GM19395 (cell line): ENCODE measurements at regions not wholly inside any gene's neighbourhood (a gene's known extent, or its start where the extent isn't known, plus 50 kb on each side); places are given as distances from the start of the nearest gene placed in this dataset.
"Not testable (repeated sequence)": the region's sequence is repeated elsewhere in the genome, so short reads cannot be mapped to it uniquely, and the experiment has no call there.

Source experiments
- ATAC-seq: cut with Tn5 transposase; IDR thresholded peaks from one replicate; pipeline ENCODE4 v1.9.1; 2021; ENCODE audit warnings: mild to moderate bottlenecking, moderate library complexity; ENCODE audit not compliant: unreplicated experiment

DNA sequence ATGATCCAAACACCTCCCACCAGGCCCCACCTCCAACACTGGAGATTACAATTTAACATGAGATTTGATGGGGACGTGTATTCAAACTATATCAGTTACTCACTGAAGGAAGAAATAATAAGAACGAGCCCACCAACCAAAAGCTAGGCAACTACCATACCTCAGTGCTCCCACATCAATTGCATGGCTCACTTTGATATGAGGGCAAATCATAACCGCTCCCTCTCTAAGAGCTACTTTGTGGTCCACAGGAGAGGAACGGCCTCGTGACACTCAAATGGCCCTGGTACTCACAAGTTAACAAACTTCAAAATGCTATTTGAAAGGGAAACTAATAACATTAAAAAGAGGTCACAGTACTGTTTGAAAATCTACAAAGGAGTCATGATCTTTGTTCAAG lies 170.7 kb upstream of the SLC7A11 start:
- ATAC-seq = no peak

DNA sequence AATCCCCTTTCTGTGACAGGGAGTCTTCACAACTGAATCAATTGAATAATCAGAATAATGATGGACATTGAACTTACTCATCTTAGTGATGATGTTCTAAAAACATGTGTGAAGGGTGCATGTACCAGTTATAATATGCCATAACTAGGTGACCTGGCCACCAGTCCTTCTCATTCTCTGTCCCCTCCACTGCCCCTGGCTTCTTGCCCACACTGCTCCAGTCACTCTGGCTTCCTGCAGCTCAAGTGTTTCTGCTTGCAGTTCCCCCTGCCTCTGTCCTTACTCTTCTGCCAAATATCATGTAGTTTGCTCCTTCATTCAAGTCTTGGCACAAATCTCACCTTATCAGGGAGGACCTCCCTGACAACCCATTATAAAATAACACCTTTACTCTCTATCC lies 168.1 kb upstream of the SLC7A11 start:
- no peak for ATAC-seq

DNA sequence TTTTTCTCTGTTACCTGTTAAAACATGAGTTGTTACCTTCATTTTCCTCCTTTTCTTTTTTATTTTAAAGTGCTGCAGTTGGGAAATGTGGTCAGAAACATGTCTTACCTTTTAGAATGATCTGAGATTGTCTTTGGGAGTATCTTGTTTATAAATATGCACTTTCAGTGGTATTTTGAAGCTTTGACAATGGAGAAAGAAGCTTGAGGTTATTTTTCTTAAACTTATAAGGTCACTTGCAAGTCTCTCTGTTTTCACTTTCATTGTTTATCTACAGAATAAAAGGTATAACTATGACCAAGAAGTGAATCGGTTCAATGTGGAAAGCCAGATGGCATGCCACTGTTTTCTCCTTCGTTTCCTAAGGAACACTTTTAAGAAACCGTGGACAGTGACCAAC lies 167.5 kb upstream of the SLC7A11 start:
- peak; percentile 35 for ATAC-seq

GRCh38 chr4:138408758-138409157 lies 166.6 kb upstream of the SLC7A11 start:
- ATAC-seq = no peak

GRCh38 chr4:138407329-138407728 lies 165.2 kb upstream of the SLC7A11 start:
- ATAC-seq = no peak

GRCh38 chr4:138406876-138407275 lies 164.7 kb upstream of the SLC7A11 start:
- no peak for ATAC-seq

GRCh38 chr4:138405934-138406567 lies 163.9 kb upstream of the SLC7A11 start:
- ATAC-seq = peak; percentile 74

DNA sequence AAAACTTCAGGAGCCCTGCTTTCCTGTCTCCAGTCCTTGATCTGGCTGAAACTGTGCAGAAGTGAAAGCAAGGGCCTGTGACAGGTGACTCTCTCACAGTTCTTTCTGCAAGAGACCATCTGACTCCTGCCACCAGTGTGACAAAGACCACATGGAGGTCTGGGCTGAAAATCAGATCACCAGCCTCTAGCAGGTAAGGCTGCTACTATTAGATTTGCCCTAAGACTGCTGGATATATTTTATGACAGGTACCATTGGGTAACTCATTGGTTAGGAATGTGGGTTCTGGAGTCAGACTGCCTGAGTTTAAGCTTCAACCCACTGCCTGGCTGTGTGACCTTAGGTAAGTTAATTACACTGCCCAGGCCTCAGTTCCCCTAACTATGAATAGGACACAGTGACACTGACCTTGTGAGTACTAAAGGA lies 163.3 kb upstream of the SLC7A11 start:
- ATAC-seq = peak; percentile 83

DNA sequence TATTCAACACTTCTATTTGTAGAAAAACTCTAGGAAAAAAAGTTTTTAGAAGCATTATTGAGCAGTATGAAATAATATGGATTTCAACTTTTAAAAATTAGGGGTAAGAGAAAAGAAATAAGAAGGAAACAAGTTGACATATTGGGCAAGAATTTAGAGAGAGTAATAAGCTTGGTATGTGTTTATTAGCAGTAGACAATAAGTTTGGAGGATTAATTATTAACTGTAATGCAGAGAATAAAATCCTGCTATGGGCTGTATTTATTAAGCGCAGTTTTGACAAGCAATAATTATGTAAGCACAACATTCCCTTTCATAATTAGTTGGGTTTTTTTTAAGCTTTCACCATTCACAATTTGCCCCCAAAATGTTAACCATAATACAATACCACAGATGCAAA lies 162.7 kb upstream of the SLC7A11 start:
- ATAC-seq = no peak

DNA sequence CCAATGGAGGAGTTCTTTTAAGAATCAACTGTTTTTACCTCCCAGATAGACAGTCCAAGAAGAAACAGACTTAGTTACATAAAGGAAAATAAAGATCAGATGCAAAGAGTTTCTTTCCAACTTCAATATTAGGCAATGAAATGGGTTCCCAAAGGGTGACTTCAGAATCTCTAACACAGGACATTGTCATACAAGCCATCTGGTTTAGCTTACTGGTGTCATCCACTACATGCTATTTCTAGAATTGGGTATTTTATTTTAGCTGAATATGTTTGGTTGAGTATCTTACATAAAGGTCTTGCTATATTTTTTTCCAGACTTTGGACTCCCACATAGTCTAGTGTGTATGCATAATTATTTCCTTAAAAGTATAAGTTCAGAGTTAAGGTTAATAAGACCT lies 162.1 kb upstream of the SLC7A11 start:
- no peak for ATAC-seq

DNA sequence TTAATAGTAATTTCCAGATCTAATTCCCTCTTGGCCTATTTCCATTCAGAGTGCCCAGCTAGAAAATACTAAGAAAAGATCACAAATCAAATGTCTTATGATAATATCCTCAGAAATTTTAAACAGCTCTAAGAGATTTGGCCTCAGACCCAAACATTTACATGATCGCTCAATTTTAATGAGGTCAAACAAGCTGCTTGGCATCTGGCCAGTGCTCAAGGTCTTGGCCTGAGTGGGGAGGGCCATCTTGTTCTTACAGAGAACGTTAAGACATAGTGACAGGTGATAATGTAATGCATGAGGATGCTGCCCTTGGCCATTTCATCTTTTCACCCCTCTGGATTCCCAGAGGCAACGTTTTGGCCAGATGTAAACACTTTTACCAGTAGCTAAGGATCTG lies 159.2 kb upstream of the SLC7A11 start:
- ATAC-seq = no peak

DNA sequence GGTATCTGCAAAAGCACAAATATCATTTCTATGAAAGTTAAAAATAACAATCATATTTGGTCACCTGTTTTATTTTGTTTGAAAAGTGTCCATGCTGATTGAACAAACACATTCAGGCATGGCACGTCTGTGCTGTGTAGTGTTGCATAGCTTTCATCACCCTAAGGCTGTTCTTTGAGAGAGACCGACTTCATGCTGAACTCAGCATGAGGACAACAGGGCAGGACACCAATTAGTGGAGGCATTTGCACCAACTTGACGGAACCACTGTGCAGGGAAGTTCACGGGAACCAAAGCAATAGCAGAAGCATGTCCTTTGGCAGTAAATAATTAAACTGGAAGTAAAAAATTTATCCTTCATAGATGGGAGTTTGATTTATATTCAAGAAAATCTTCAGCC lies 158.4 kb upstream of the SLC7A11 start:
- ATAC-seq = no peak

DNA sequence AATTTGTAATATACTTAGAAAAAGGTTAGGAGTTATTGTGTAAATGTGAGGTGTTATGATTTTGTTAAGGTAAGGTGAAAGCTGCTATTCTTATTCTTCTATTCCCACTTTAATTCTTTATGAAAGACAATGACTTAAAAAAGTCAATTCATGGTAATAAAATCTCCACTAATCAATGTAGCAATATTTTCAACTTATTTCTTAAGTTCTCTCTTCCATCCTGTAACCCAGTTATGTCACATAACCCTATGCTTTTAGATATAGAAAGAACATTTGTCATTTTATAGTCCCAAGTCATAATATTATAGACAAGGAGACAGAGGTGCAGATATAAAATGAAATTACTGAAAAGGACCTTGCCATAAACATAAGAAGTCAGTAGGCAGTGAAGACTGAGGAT lies 157.9 kb upstream of the SLC7A11 start:
- ATAC-seq = no peak

DNA sequence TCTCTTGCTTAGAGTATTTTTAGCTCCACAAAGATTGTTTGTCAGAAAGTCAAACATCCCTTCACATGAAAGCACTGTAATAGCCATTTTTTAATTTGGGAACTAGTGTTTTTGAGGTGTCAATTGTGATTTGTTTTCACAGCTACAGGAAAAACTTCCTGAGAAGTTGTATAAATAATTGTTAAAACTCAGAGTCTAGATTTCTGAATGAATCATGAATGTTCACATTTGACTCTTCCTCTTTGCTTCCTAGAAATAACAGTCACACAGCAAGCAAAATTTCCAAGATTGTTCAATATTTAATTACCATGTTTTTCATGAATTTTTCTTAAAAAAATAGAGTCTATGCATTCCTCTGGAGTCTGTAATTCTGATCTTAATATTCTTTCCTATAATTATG lies 156.9 kb upstream of the SLC7A11 start:
- ATAC-seq = no peak

DNA sequence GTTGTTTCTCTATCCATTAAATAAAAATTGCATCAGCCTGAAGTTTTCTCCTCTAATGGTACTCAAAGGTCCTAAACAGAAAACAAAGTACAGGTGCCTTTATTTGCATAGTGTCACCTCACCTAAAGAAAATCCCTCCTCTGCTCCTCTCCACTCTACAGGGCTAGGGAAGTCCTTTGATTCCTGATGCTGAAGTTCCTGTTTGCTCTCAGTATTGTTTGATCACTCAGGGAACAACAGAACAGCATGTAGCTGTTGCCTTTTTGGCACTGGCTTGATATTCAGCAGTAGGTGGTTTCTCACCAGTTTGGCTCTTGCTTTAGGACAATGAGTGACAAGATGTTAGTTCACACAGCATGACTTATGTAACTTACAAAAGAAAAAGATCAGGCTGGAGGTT lies 156.2 kb upstream of the SLC7A11 start:
- ATAC-seq = no peak

DNA sequence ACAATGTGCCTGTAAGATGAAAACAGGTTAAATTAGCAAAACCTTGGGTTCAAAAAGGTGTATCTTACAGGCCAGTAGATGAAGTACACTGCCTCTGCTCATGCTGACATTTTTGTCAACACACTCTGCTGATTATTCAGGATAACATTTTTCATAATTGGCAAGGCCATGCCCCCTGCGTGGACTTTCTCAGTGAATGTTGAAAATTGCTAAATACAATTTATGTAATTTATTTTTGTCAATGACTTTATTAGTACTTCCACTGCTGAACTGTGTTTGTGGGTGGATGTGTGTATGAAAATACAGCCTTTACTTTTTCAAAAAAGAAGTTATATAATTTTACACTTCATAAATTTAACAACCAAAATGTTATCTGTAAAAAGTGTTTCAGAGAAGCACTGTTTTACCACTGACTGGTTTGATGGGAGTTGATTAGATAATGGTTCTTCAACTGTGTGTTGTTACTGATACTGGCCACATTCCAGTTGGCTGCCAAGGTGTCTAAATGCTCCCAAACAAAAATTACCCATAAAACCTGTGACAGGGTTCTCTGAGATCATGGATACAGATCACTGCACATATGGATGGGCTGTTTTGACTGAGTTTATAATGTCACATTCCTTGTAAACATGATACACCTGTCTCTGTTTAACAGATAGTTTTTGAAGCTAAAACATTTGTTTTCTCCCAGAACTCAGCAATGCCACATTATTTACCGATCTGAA lies 151.9 kb upstream of the SLC7A11 start:
- ATAC-seq = no peak

GRCh38 chr4:138392751-138393308 lies 150.7 kb upstream of the SLC7A11 start:
- peak; percentile 79 for ATAC-seq

DNA sequence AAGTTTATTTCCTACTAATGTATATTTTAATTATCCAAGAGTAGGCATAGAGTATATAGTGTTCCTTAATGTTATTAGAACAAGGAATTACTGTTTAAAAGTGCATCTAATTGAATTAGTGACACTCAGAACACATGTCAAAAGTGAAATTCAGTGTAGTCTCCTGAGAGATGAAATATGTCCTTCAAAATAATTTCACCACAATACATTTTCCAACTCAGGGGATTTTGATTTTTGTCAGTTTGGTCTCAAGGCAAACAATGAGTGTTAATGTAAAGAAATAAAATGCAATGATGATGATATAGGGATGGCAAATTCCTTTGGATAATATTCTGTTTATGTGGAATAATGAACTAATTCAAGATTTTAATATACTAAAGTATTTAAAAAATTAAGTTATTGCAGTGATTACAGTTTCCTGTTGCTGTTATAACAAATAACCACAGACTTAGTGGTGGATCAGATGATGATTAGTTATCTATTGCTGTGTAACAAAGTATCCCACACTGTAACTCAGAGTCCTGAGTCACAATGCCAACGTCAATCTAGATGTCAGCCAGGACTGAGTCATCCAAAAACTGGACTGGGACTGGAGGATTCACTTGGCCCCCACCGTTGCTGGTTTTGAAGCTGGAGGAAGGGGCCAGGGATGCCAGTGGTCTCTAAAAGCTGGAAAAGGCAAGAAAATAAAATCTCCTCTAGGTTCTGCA lies 148.0 kb upstream of the SLC7A11 start:
- ATAC-seq = no peak

DNA sequence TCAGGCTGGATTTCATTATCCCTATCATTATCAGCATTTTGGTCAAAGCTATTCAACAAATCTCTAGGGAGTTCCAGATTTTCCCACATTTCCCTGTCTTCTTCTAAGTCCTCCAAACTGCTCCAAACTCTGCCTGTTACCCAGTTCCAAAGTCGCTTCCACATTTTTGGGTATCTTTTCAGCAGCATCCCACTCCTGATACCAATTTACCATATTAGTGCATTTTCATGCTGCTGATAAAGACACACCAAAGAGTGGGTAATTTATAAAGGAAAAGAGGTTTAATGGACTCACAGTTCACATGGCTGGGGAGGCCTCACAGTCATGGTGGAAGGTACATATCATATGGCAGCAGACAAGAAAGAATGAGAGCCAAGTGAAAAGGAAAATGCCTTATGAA lies 132.8 kb upstream of the SLC7A11 start:
- no peak for ATAC-seq

DNA sequence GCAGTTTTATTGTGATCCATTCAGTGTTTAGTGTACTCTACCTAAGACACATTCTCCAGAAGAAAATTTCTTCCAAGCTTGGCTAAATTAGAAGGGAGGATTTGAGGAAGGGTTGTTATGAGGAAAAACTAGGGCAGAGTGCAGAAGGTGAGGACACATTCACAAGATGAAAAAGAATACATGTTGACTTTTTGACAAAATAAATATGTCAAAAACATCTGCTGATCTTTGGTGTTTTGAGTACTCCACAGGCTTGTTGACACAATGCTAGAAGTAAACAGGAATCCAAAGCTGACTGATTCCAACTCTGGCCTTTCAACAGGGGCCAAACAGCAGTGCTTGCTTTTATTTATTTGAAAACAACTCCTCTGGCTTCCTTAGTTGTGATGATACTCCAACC lies 125.8 kb upstream of the SLC7A11 start:
- no peak for ATAC-seq

GRCh38 chr4:138352446-138352845 lies 110.3 kb upstream of the SLC7A11 start:
- not testable (repeated sequence) for ATAC-seq

DNA sequence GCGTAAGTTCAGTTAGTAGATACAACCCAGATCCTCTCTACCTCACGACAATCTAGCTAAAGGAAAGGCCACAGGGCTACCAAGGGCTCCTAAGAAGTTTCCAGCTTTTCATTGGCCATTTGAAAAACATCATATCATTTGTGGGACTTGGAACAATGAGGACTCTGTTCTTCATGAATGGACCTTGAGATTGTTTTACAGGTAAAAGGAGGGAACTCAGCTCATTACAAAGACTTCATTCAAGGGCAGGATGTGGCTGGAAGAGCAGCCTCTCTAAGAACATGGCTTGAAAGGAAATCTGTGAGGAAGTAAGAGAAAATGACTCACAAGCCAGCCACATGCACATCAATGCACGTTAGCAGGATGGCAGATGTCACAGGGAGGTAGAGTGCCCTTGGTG lies 105.9 kb upstream of the SLC7A11 start:
- no peak for ATAC-seq
